ENCODE measurements at regions not wholly inside any gene's neighbourhood (a gene's known extent, or its start where the extent isn't known, plus 50 kb on each side); places are given as distances from the start of the nearest gene placed in this dataset.

GRCh38 chr16:82391690-82392089, 221.7 kb upstream of the MPHOSPH6 start:
- TF ChIP-seq POLR2A (IDR thresholded peaks at IDR 0.05; ENCODE audit: low read depth, low read length), result no peak
- TF ChIP-seq MXI1 (IDR thresholded peaks at IDR 0.05; ENCODE audit: borderline replicate concordance, low read depth, low read length), result no peak
- no peak for TF ChIP-seq CTCF (conservative IDR thresholded peaks at IDR 0.05; ENCODE audit: low read depth, low read length)
- TF ChIP-seq SMC3 (IDR thresholded peaks at IDR 0.05; ENCODE audit: low read depth, low read length), result no peak
- TF ChIP-seq BHLHE40 (IDR thresholded peaks at IDR 0.05; ENCODE audit: low read depth, low read length), result no peak
- TF ChIP-seq RCOR1 (IDR thresholded peaks at IDR 0.05; ENCODE audit: insufficient replicate concordance, low read length), result no peak
- TF ChIP-seq MAFK (IDR thresholded peaks at IDR 0.05; ENCODE audit: low read depth, low read length), result no peak
- TF ChIP-seq MAZ (IDR thresholded peaks at IDR 0.05; ENCODE audit: borderline replicate concordance, low read depth, low read length), result no peak
- no peak for TF ChIP-seq CHD1 (IDR thresholded peaks at IDR 0.05; ENCODE audit: low read depth, low read length)
- TF ChIP-seq CEBPB (IDR thresholded peaks at IDR 0.05; ENCODE audit: low read depth, low read length), result no peak
- TF ChIP-seq, protein P1, sequence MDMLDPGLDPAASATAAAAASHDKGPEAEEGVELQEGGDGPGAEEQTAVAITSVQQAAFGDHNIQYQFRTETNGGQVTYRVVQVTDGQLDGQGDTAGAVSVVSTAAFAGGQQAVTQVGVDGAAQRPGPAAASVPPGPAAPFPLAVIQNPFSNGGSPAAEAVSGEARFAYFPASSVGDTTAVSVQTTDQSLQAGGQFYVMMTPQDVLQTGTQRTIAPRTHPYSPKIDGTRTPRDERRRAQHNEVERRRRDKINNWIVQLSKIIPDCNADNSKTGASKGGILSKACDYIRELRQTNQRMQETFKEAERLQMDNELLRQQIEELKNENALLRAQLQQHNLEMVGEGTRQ (IDR thresholded peaks at IDR 0.05; ENCODE audit: low read depth, low read length), result no peak
- no peak for TF ChIP-seq FOS (IDR thresholded peaks at IDR 0.05; ENCODE audit: low read depth, low read length)
